ENCODE measurements at regions not wholly inside any gene's neighbourhood (a gene's known extent, or its start where the extent isn't known, plus 50 kb on each side); places are given as distances from the start of the nearest gene placed in this dataset.

- no peak for DNase-seq (ENCODE audit: extremely low read depth, low read depth)
- TF ChIP-seq CTCF (IDR thresholded peaks at IDR 0.05; ENCODE audit: low read depth, low read length), result no peak
These were observed 168.8 kb downstream of the CD24 start for GRCh38 chr6:106805771-106806170.

- DNase-seq (ENCODE audit: extremely low read depth, low read depth), result no peak
These were observed 169.9 kb downstream of the CD24 start for GRCh38 chr6:106804346-106805335.

GRCh38 chr6:106803188-106803587, 171.3 kb downstream of the CD24 start:
- no peak for TF ChIP-seq CTCF (IDR thresholded peaks at IDR 0.05; ENCODE audit: low read depth, low read length)
- no peak for DNase-seq (ENCODE audit: extremely low read depth, low read depth)

More at GRCh38 chr6:106804346-106805335, 169.9 kb downstream of the CD24 start:
- TF ChIP-seq CTCF (IDR thresholded peaks at IDR 0.05; ENCODE audit: low read depth, low read length), result no peak

- no peak for TF ChIP-seq CTCF (IDR thresholded peaks at IDR 0.05; ENCODE audit: low read depth, low read length)
- no peak for DNase-seq (ENCODE audit: extremely low read depth, low read depth)
These were observed 172.4 kb downstream of the CD24 start for GRCh38 chr6:106802139-106802538.

GRCh38 chr6:106801256-106801655, 171.9 kb downstream of the QRSL1 start:
- no peak for TF ChIP-seq CTCF (IDR thresholded peaks at IDR 0.05; ENCODE audit: low read depth, low read length)
- no peak for DNase-seq (ENCODE audit: extremely low read depth, low read depth)

GRCh38 chr6:106800379-106800778, 171.0 kb downstream of the QRSL1 start:
- TF ChIP-seq CTCF (IDR thresholded peaks at IDR 0.05; ENCODE audit: low read depth, low read length), result no peak
- DNase-seq (ENCODE audit: extremely low read depth, low read depth), result no peak
